HG03469 (cell line): ENCODE measurements at regions not wholly inside any gene's neighbourhood (a gene's known extent, or its start where the extent isn't known, plus 50 kb on each side); places are given as distances from the start of the nearest gene placed in this dataset.

Experiments
- ATAC-seq: cut with Tn5 transposase; IDR thresholded peaks from one replicate; pipeline ENCODE4 v1.9.1; 2021; ENCODE audit warnings: mild to moderate bottlenecking, moderate library complexity, moderate number of reproducible peaks; ENCODE audit not compliant: unreplicated experiment

- no peak for ATAC-seq
These were observed 609.5 kb upstream of the FAM241A start for GRCh38 chr4:111535792-111536191.

GRCh38 chr4:111537165-111537564 lies 608.1 kb upstream of the FAM241A start:
- ATAC-seq: no peak

- ATAC-seq: no peak
These were observed 607.4 kb upstream of the FAM241A start for GRCh38 chr4:111537871-111538270.

- no peak for ATAC-seq
These were observed 604.6 kb upstream of the FAM241A start for GRCh38 chr4:111540671-111541070.

- ATAC-seq: no peak
These were observed 603.2 kb upstream of the FAM241A start for GRCh38 chr4:111542056-111542455.

- ATAC-seq: no peak
These were observed 598.4 kb upstream of the FAM241A start for GRCh38 chr4:111546881-111547280.

- ATAC-seq: no peak
These were observed 589.0 kb upstream of the FAM241A start for GRCh38 chr4:111556141-111556781.

GRCh38 chr4:111556851-111557250 lies 588.4 kb upstream of the FAM241A start:
- ATAC-seq: no peak

- ATAC-seq: no peak
These were observed 582.4 kb upstream of the FAM241A start for GRCh38 chr4:111562826-111563225.

GRCh38 chr4:111572470-111572869 lies 572.8 kb upstream of the FAM241A start:
- ATAC-seq: no peak

GRCh38 chr4:111573386-111573785 lies 571.9 kb upstream of the FAM241A start:
- no peak for ATAC-seq

- ATAC-seq: no peak
These were observed 565.5 kb upstream of the FAM241A start for GRCh38 chr4:111579767-111580166.

- no peak for ATAC-seq
These were observed 549.8 kb upstream of the FAM241A start for GRCh38 chr4:111595456-111595855.

- no peak for ATAC-seq
These were observed 548.8 kb upstream of the FAM241A start for GRCh38 chr4:111596491-111596890.

GRCh38 chr4:111601671-111602070 lies 543.6 kb upstream of the FAM241A start:
- ATAC-seq: no peak

- no peak for ATAC-seq
These were observed 542.4 kb upstream of the FAM241A start for GRCh38 chr4:111602848-111603247.

- no peak for ATAC-seq
These were observed 540.1 kb upstream of the FAM241A start for GRCh38 chr4:111605111-111605510.

- no peak for ATAC-seq
These were observed 534.6 kb upstream of the FAM241A start for GRCh38 chr4:111610681-111611080.

GRCh38 chr4:111618908-111619307 lies 526.3 kb upstream of the FAM241A start:
- no peak for ATAC-seq

- ATAC-seq: no peak
These were observed 516.8 kb upstream of the FAM241A start for GRCh38 chr4:111628437-111628836.

GRCh38 chr4:111630705-111631104 lies 514.5 kb upstream of the FAM241A start:
- no peak for ATAC-seq

GRCh38 chr4:111631215-111631999 lies 513.8 kb upstream of the FAM241A start:
- no peak for ATAC-seq
